H1 (cell line): ENCODE measurements at regions not wholly inside any gene's neighbourhood (a gene's known extent, or its start where the extent isn't known, plus 50 kb on each side); places are given as distances from the start of the nearest gene placed in this dataset.

Experiments used
- CTCF ChIA-PET: fragments of 300-600 bp; sonication (Branson Sonifier 250); formaldehyde crosslinking; loops from one replicate; lab custom pipeline; 2021; ENCODE audit not compliant: partially characterized antibody; lab: Charles Lee
- POLR2A ChIA-PET: fragments of 300-600 bp; sonication (Branson Sonifier 250); formaldehyde crosslinking; loops from one replicate; lab custom pipeline; 2021; ENCODE audit warnings: inconsistent platforms; ENCODE audit not compliant: partially characterized antibody; lab: Charles Lee
- DNase-seq, 2 experiments: peaks; one replicate each; pipeline versions ENCODE4 v3.0.0 to v3.0.0-alpha.2; 2010 to 2022; ENCODE audit warnings: low spot score in 2 of 2, low read depth in 1 of 2, mixed read lengths in 1 of 2
- FAIRE-seq: peaks from 2 replicates; lab custom pipeline; 2011; peaks lifted over from hg19 to GRCh38; lab: Jason Lieb, UNC
- H2AFZ ChIP-seq: 2 replicates; pipeline ENCODE4 v1.8.1; 2012; ENCODE audit warnings: low read length, inconsistent platforms
- H2AK5ac ChIP-seq: 2 replicates; pipeline ENCODE4 v1.6.1; 2013; ENCODE audit warnings: low read depth, low read length
- H2BK120ac ChIP-seq: replicated peaks from 2 replicates; pipeline ENCODE3; 2013; ENCODE audit warnings: low read depth, low read length, inconsistent platforms
- H2BK12ac ChIP-seq: 2 replicates; pipeline ENCODE4 v1.6.1; 2013; ENCODE audit warnings: low read depth, low read length
- H2BK15ac ChIP-seq: 2 replicates; pipeline ENCODE4 v1.6.1; 2013; ENCODE audit warnings: low read length
- H2BK20ac ChIP-seq: 2 replicates; pipeline ENCODE4 v1.6.1; 2013; ENCODE audit warnings: low read length
- H2BK5ac ChIP-seq: 2 replicates; pipeline ENCODE4 v1.6.1; 2013; ENCODE audit warnings: low read depth, low read length
- H3K14ac ChIP-seq: 2 replicates; pipeline ENCODE4 v1.6.1; 2013; ENCODE audit warnings: inconsistent platforms; ENCODE audit not compliant: insufficient read length
- H3K18ac ChIP-seq: 2 replicates; pipeline ENCODE4 v1.6.1; 2013; ENCODE audit warnings: low read length; ENCODE audit errors: extremely low read depth
- H3K23ac ChIP-seq: 2 replicates; pipeline ENCODE4 v1.6.1; 2013; ENCODE audit warnings: inconsistent platforms; ENCODE audit not compliant: insufficient read length
- H3K23me2 ChIP-seq: 2 replicates; pipeline ENCODE4 v1.6.1; 2013; ENCODE audit warnings: low read depth, low read length
- H3K27ac ChIP-seq: 2 replicates; pipeline ENCODE4 v1.6.1; 2011; ENCODE audit warnings: low read depth, low read length, inconsistent platforms
- H3K27me3 ChIP-seq, 4 experiments: replicated peaks in 1 of 4; 1 replicate in 1 of 4; 2 replicates in 3 of 4; pipeline versions ENCODE4 v1.6.1 to v1.8.1; 2011 to 2013; ENCODE audit warnings: low read length in 3 of 4, mild to moderate bottlenecking in 3 of 4, inconsistent platforms in 2 of 4, mixed read lengths in 2 of 4, moderate library complexity in 1 of 4; ENCODE audit not compliant: control insufficient read depth in 3 of 4, insufficient read depth in 3 of 4; ENCODE audit errors: extremely low read depth in 1 of 4
- H3K36me3 ChIP-seq, 4 experiments: 2 replicates each; pipeline versions ENCODE4 v1.6.1 to v1.8.1; 2011 to 2013; ENCODE audit warnings: mild to moderate bottlenecking in 4 of 4, low read length in 3 of 4, moderate library complexity in 2 of 4, control low read depth in 1 of 4, inconsistent platforms in 1 of 4; ENCODE audit not compliant: insufficient read depth in 4 of 4, control insufficient read depth in 2 of 4
- H3K4ac ChIP-seq: replicated peaks from 2 replicates; pipeline ENCODE3; 2013; ENCODE audit warnings: low read length, low read depth, mixed read lengths, inconsistent platforms; ENCODE audit not compliant: insufficient read length
- H3K4me1 ChIP-seq, 4 experiments: replicated peaks in 1 of 4; 1 replicate in 1 of 4; 2 replicates in 3 of 4; pipeline versions ENCODE4 v1.6.1 to v1.8.1; 2011 to 2013; ENCODE audit warnings: low read length in 3 of 4, inconsistent platforms in 2 of 4, mixed read lengths in 1 of 4; ENCODE audit not compliant: insufficient read depth in 4 of 4, control insufficient read depth in 3 of 4
- H3K4me2 ChIP-seq, 2 experiments: 2 replicates each; pipeline versions ENCODE4 v1.6.1 to v1.8.1; 2011 to 2013; ENCODE audit warnings: low read depth in 2 of 2, low read length in 2 of 2, control low read depth in 1 of 2, inconsistent platforms in 1 of 2, mild to moderate bottlenecking in 1 of 2; ENCODE audit not compliant: insufficient read depth in 1 of 2
- H3K4me3 ChIP-seq, 4 experiments: fragments of 200-600, 300-600 bp in 1 of 4; sonication (generic), shearing (Covaris generic), sonication (Bioruptor Twin) in 1 of 4; 2 replicates each; pipeline versions ENCODE4 v1.5.1 to v1.8.1; 2011 to 2016; ENCODE audit warnings: low read length in 4 of 4, low read depth in 3 of 4, control low read depth in 2 of 4, inconsistent platforms in 2 of 4, mild to moderate bottlenecking in 2 of 4, mixed read lengths in 1 of 4, moderate library complexity in 1 of 4; ENCODE audit not compliant: insufficient read depth in 2 of 4; ENCODE audit errors: extremely low read depth in 1 of 4
- H3K56ac ChIP-seq: replicated peaks from 2 replicates; pipeline ENCODE3; 2013; ENCODE audit warnings: low read depth, mild to moderate bottlenecking, mixed read lengths, low read length, inconsistent platforms; ENCODE audit not compliant: insufficient read length
- H3K79me1 ChIP-seq: 2 replicates; pipeline ENCODE4 v1.6.1; 2013; ENCODE audit warnings: low read depth, low read length, control low read depth
- H3K79me2 ChIP-seq, 2 experiments: 2 replicates each; pipeline versions ENCODE4 v1.6.1 to v1.8.1; 2012 to 2013; ENCODE audit warnings: low read length in 2 of 2, mild to moderate bottlenecking in 2 of 2, inconsistent platforms in 1 of 2; ENCODE audit not compliant: insufficient read depth in 2 of 2, control insufficient read depth in 1 of 2
- H3K9ac ChIP-seq, 4 experiments: replicated peaks in 1 of 4; 1 replicate in 1 of 4; 2 replicates in 3 of 4; pipeline versions ENCODE4 v1.6.1 to v1.8.1; 2011 to 2013; ENCODE audit warnings: low read depth in 3 of 4, low read length in 3 of 4, control low read depth in 2 of 4, mild to moderate bottlenecking in 2 of 4, moderate library complexity in 2 of 4, inconsistent platforms in 1 of 4; ENCODE audit errors: extremely low read depth in 1 of 4
- H3K9me3 ChIP-seq, 2 experiments: 2 replicates each; pipeline versions ENCODE4 v1.6.1 to v1.8.1; 2012 to 2013; ENCODE audit warnings: mild to moderate bottlenecking in 2 of 2, moderate library complexity in 2 of 2, control low read depth in 1 of 2, inconsistent platforms in 1 of 2, low read depth in 1 of 2, low read length in 1 of 2, mixed read lengths in 1 of 2; ENCODE audit not compliant: insufficient read depth in 2 of 2
- H4K20me1 ChIP-seq, 2 experiments: replicated peaks in 1 of 2; 2 replicates each; pipeline versions ENCODE3 to v1.8.1; 2011 to 2013; ENCODE audit warnings: inconsistent platforms in 2 of 2, low read length in 2 of 2, mild to moderate bottlenecking in 1 of 2; ENCODE audit not compliant: insufficient read depth in 2 of 2, control insufficient read depth in 1 of 2
- H4K5ac ChIP-seq: 2 replicates; pipeline ENCODE4 v1.6.1; 2013; ENCODE audit warnings: low read length, low read depth, mixed read lengths, inconsistent platforms; ENCODE audit not compliant: insufficient read length
- H4K8ac ChIP-seq: 2 replicates; pipeline ENCODE4 v1.8.0; 2013; ENCODE audit warnings: mild to moderate bottlenecking, moderate library complexity, low read length, inconsistent platforms; ENCODE audit not compliant: insufficient read depth; ENCODE audit errors: extremely low read depth
- H4K91ac ChIP-seq: replicated peaks from 2 replicates; pipeline ENCODE3; 2013; ENCODE audit warnings: low read length, mixed read lengths, inconsistent platforms; ENCODE audit not compliant: insufficient read length
- ASH2L ChIP-seq: fragments of 200-600, 300-600 bp; sonication (generic); IDR thresholded peaks from one replicate; pipeline ENCODE4 v1.7.1; 2017; ENCODE audit warnings: low read length
- ATF2 ChIP-seq: IDR thresholded peaks from 2 replicates; pipeline ENCODE4 v1.6.1; 2012; ENCODE audit warnings: low read length, inconsistent platforms
- CTCF ChIP-seq, 3 experiments: IDR thresholded peaks; 1 replicate in 2 of 3; 2 replicates in 1 of 3; pipeline versions ENCODE4 v1.5.1 to v1.6.1; 2011; ENCODE audit warnings: low read length in 3 of 3, mild to moderate bottlenecking in 3 of 3, inconsistent platforms in 2 of 3, low read depth in 1 of 3, moderate library complexity in 1 of 3; ENCODE audit not compliant: insufficient read depth in 1 of 3; ENCODE audit errors: control extremely low read depth in 1 of 3
- RAD21 ChIP-seq, 2 experiments: IDR thresholded peaks in 1 of 2; conservative IDR thresholded peaks in 1 of 2; 2 replicates each; pipeline ENCODE4 v1.6.1; 2011; ENCODE audit warnings: low read depth in 2 of 2, low read length in 2 of 2, improper control_type of control experiment in 1 of 2, inconsistent platforms in 1 of 2, mild to moderate bottlenecking in 1 of 2, moderate library complexity in 1 of 2
- RBBP5 ChIP-seq: IDR thresholded peaks from 2 replicates; pipeline ENCODE4 v1.7.1; 2012; ENCODE audit warnings: low read depth, mild to moderate bottlenecking, inconsistent platforms, low read length, moderate library complexity, borderline replicate concordance
- SIRT6 ChIP-seq: IDR thresholded peaks from one replicate; pipeline ENCODE4 v1.7.1; 2012; ENCODE audit warnings: low read length, inconsistent platforms
- SP4 ChIP-seq: IDR thresholded peaks from 2 replicates; pipeline ENCODE4 v1.6.1; 2012; ENCODE audit warnings: low read length, inconsistent platforms
- TAF7 ChIP-seq: optimal IDR thresholded peaks from 2 replicates; pipeline ENCODE3; 2011; ENCODE audit warnings: low read depth, mild to moderate bottlenecking, inconsistent platforms, low read length, moderate library complexity, borderline replicate concordance
- TEAD4 ChIP-seq: IDR thresholded peaks from 2 replicates; pipeline ENCODE4 v1.6.1; 2012; ENCODE audit warnings: low read depth, low read length, inconsistent platforms, mixed read lengths
- WGBS, 2 experiments: shearing (Covaris generic) in 1 of 2; methylation state at CpG; one replicate each; pipeline versions ENCODE4 v1.1.6 to v1.1.7; 2013 to 2015; ENCODE audit warnings: low lambda C conversion rate in 2 of 2, mixed read lengths in 2 of 2, inconsistent platforms in 1 of 2, low coverage in 1 of 2, missing lambda C conversion rate in 1 of 2; ENCODE audit not compliant: insufficient replicate concordance in 2 of 2, insufficient coverage in 1 of 2, insufficient read length in 1 of 2; ENCODE audit errors: extremely low coverage in 1 of 2, missing lambda C conversion rate in 1 of 2; 5-methylcytosine and 5-hydroxymethylcytosine counted together

- H3K9ac ChIP-seq = no peak overlapping the region
- H3K27ac ChIP-seq = no peak overlapping the region
- no peak overlapping the region for H2BK5ac ChIP-seq
- H2AK5ac ChIP-seq = no peak overlapping the region
- FAIRE-seq (no peak), DNase-seq (no peak)
- no peaks in the 10 kb centered on the region for H3K27me3 ChIP-seq
- H3K4ac ChIP-seq = no peak overlapping the region
- no peaks in the 10 kb centered on the region for H3K79me1 ChIP-seq
- no peak overlapping the region for H3K18ac ChIP-seq
- H4K5ac ChIP-seq = no peak overlapping the region
- no peak overlapping the region for H4K8ac ChIP-seq
- peaks cover 0 to 2% of the 10 kb centered on the region in 2 experiments for H4K20me1 ChIP-seq
- H2AFZ ChIP-seq = no peak overlapping the region
- ChIA-PET CTCF (interaction anchor here (1.2 kb wide), 1 partner anchor 13 kb away, joined by 4 read pairs; no protein-coding TSS in a partner anchor), POLR2A (no interaction called here)
- no peaks in the 10 kb centered on the region for H3K9me3 ChIP-seq
- 74% methylated on average over 14 of the region's 18 CpGs; no CpG with 5 or more reads in 1 of the 2 experiments for WGBS, 2 experiments
- no peak overlapping the region for H3K23ac ChIP-seq
- H3K4me3 ChIP-seq = no peak overlapping the region
- no peaks in the 10 kb centered on the region for H3K36me3 ChIP-seq
- no peak overlapping the region for H2BK120ac ChIP-seq
- H3K4me2 ChIP-seq = no peak overlapping the region
- no peak overlapping the region for H2BK15ac ChIP-seq
- H3K4me1 ChIP-seq = no peaks in the 10 kb centered on the region; a peak in 1 of 7 replicates
- no peak overlapping the region for H3K14ac ChIP-seq
- no peak overlapping the region for H2BK12ac ChIP-seq
- H4K91ac ChIP-seq = no peak overlapping the region
- no peaks in the 10 kb centered on the region for H3K23me2 ChIP-seq
- no peaks in the 10 kb centered on the region for H3K79me2 ChIP-seq
- H3K56ac ChIP-seq = no peak overlapping the region
- no peak overlapping the region for H2BK20ac ChIP-seq
- TF ChIP-seq ASH2L (no peak), ATF2 (no peak), TEAD4 (no peak), RBBP5 (no peak), TAF7 (no peak), CTCF (IDR thresholded peaks at IDR 0.05; ENCODE audit: control extremely low read depth in 1 of 3, insufficient read depth in 1 of 3, low read depth in 1 of 3, low read length in 3 of 3) (no peak), SP4 (no peak), SIRT6 (no peak), RAD21 (IDR thresholded peaks at IDR 0.05 in 1 of 2, conservative IDR thresholded peaks at IDR 0.05 in 1 of 2; ENCODE audit: low read depth in 2 of 2, low read length in 2 of 2) (no peak)
These were observed 83.6 kb upstream of the ABI1 start for GRCh38 chr10:26944261-26944882.
